CD8-positive, alpha-beta memory T cell (primary cell): ENCODE measurements at regions not wholly inside any gene's neighbourhood (a gene's known extent, or its start where the extent isn't known, plus 50 kb on each side); places are given as distances from the start of the nearest gene placed in this dataset.
"Not testable (repeated sequence)": the region's sequence is repeated elsewhere in the genome, so short reads cannot be mapped to it uniquely, and the experiment has no call there.

Source experiments
- CTCF ChIA-PET: fragments of 350-600 bp; sonication (Branson Sonifier 250); formaldehyde crosslinking; loops from one replicate; lab custom pipeline; 2021; ENCODE audit warnings: antibody characterized with exemption; lab: Charles Lee
- POLR2A ChIA-PET: fragments of 350-600 bp; sonication (Branson Sonifier 250); formaldehyde crosslinking; loops from one replicate; lab custom pipeline; 2021; ENCODE audit warnings: antibody characterized with exemption; lab: Charles Lee
- DNase-seq, 5 donors: peaks; one replicate each; pipeline versions ENCODE4 v3.0.0 to v3.0.0-alpha.2; 2020 to 2022; ENCODE audit warnings: mixed read lengths in 1 of 5
- H3K27ac ChIP-seq: one replicate; pipeline ENCODE4 v1.7.0; 2013; ENCODE audit warnings: low read depth, mild to moderate bottlenecking, low read length, moderate library complexity
- H3K27me3 ChIP-seq: 2 replicates; pipeline ENCODE4 v1.7.0; 2013; ENCODE audit warnings: low read length, mild to moderate bottlenecking; ENCODE audit not compliant: insufficient read depth, poor library complexity, severe bottlenecking
- H3K36me3 ChIP-seq: 2 replicates; pipeline ENCODE4 v1.7.0; 2013; ENCODE audit warnings: mild to moderate bottlenecking, low read length, moderate library complexity; ENCODE audit not compliant: insufficient read depth
- H3K4me1 ChIP-seq: 2 replicates; pipeline ENCODE4 v1.7.0; 2013; ENCODE audit warnings: mild to moderate bottlenecking, low read length, moderate library complexity; ENCODE audit not compliant: insufficient read depth
- H3K4me3 ChIP-seq: 2 replicates; pipeline ENCODE4 v1.7.0; 2013; ENCODE audit warnings: mild to moderate bottlenecking, low read length
- H3K9me3 ChIP-seq: 2 replicates; pipeline ENCODE4 v1.7.0; 2013; ENCODE audit warnings: mild to moderate bottlenecking, low read length
- H3K27ac Mint-ChIP-seq, 8 donors: one replicate each; pipeline ENCODE4 v1.8.0; 2020 to 2021; ENCODE audit warnings: mixed read lengths in 8 of 8, mild to moderate bottlenecking in 6 of 8, inconsistent platforms in 3 of 8, moderate library complexity in 3 of 8
- H3K27me3 Mint-ChIP-seq, 2 donors: one replicate each; pipeline ENCODE4 v1.8.0; 2020 to 2021; ENCODE audit warnings: mixed read lengths in 2 of 2, mild to moderate bottlenecking in 1 of 2, moderate library complexity in 1 of 2
- H3K36me3 Mint-ChIP-seq, 3 donors: one replicate each; pipeline ENCODE4 v1.8.0; 2020 to 2021; ENCODE audit warnings: mixed read lengths in 3 of 3, inconsistent platforms in 1 of 3, mild to moderate bottlenecking in 1 of 3
- H3K4me1 Mint-ChIP-seq, 3 donors: one replicate each; pipeline ENCODE4 v1.8.0; 2020 to 2021; ENCODE audit warnings: mixed read lengths in 3 of 3, inconsistent platforms in 1 of 3, mild to moderate bottlenecking in 1 of 3
- H3K4me3 Mint-ChIP-seq, 7 donors: one replicate each; pipeline ENCODE4 v1.8.0; 2020 to 2021; ENCODE audit warnings: mixed read lengths in 7 of 7, mild to moderate bottlenecking in 6 of 7, moderate library complexity in 4 of 7, inconsistent platforms in 2 of 7
- H3K9me3 Mint-ChIP-seq, 5 donors: one replicate each; pipeline ENCODE4 v1.8.0; 2020 to 2022; ENCODE audit warnings: mixed read lengths in 5 of 5, mild to moderate bottlenecking in 3 of 5, moderate library complexity in 2 of 5, inconsistent platforms in 1 of 5

- H3K9me3 Mint-ChIP-seq, result no peaks in the 10 kb centered on the region
- ChIA-PET POLR2A (no interaction called here), CTCF (no interaction called here)
- no peak overlapping the region for H3K4me3 ChIP-seq
- H3K27ac Mint-ChIP-seq, result no peak overlapping the region
- peaks cover 5 to 10% (median 9%) of the 10 kb centered on the region in 3 donors for H3K4me1 Mint-ChIP-seq
- peaks cover 0 to 3% of the 10 kb centered on the region in 2 donors for H3K27me3 Mint-ChIP-seq
- H3K36me3 Mint-ChIP-seq, result no peaks in the 10 kb centered on the region
- H3K27me3 ChIP-seq, result no peaks in the 10 kb centered on the region
- no peaks in the 10 kb centered on the region for H3K9me3 ChIP-seq
- no peak overlapping the region for H3K27ac ChIP-seq
- no peaks in the 10 kb centered on the region for H3K4me1 ChIP-seq
- DNase-seq, result no peak
- no peaks in the 10 kb centered on the region for H3K36me3 ChIP-seq
- H3K4me3 Mint-ChIP-seq, result no peak overlapping the region
Measured at GRCh38 chr20:51923633-51924032, 121.3 kb upstream of the SALL4 start.

- H3K36me3 ChIP-seq, H3K9me3 ChIP-seq, H3K27ac ChIP-seq, DNase-seq, CTCF ChIA-PET, H3K9me3 Mint-ChIP-seq, H3K4me1 ChIP-seq, H3K27me3 Mint-ChIP-seq, H3K4me1 Mint-ChIP-seq, H3K27me3 ChIP-seq, H3K4me3 Mint-ChIP-seq, H3K4me3 ChIP-seq, H3K36me3 Mint-ChIP-seq: not testable (repeated sequence)
- POLR2A ChIA-PET, result interaction anchor here (0.6 kb wide), 1 partner anchor 8 kb away, joined by 5 read pairs; no protein-coding TSS in a partner anchor
- peak overlapping the region in 1 of 8 donors; percentile 7 for H3K27ac Mint-ChIP-seq
Measured at GRCh38 chr20:51922812-51923211, 120.5 kb upstream of the SALL4 start.

- no peaks in the 10 kb centered on the region for H3K36me3 ChIP-seq
- no peak overlapping the region for H3K27ac ChIP-seq
- no peak for DNase-seq
- peaks cover 0 to 6% of the 10 kb centered on the region in 2 donors for H3K27me3 Mint-ChIP-seq
- CTCF ChIA-PET, result interaction anchor here (1.3 kb wide), 1 partner anchor 18 kb away, joined by 3 read pairs; no protein-coding TSS in a partner anchor
- no peaks in the 10 kb centered on the region for H3K9me3 ChIP-seq
- H3K4me3 Mint-ChIP-seq, result no peak overlapping the region
- no peaks in the 10 kb centered on the region for H3K9me3 Mint-ChIP-seq
- H3K4me1 Mint-ChIP-seq, result peaks cover 5 to 10% (median 9%) of the 10 kb centered on the region in 3 donors
- H3K36me3 Mint-ChIP-seq, result no peaks in the 10 kb centered on the region
- POLR2A ChIA-PET, result no interaction called here
- H3K4me3 ChIP-seq, result no peak overlapping the region
- no peaks in the 10 kb centered on the region for H3K4me1 ChIP-seq
- no peaks in the 10 kb centered on the region for H3K27me3 ChIP-seq
- no peak overlapping the region for H3K27ac Mint-ChIP-seq
Measured at GRCh38 chr20:51918561-51918960, 116.2 kb upstream of the SALL4 start.

- Mint-ChIP-seq H3K4me3 (no peak overlapping the region), H3K9me3 (no peaks in the 10 kb centered on the region), H3K27me3 (peaks cover 0 to 5% of the 10 kb centered on the region in 2 donors), H3K36me3 (no peaks in the 10 kb centered on the region), H3K4me1 (peaks cover 5 to 10% (median 9%) of the 10 kb centered on the region in 3 donors), H3K27ac (peak overlapping the region in 1 of 8 donors; percentile 8)
- no peaks in the 10 kb centered on the region for H3K9me3 ChIP-seq
- H3K4me1 ChIP-seq, result no peaks in the 10 kb centered on the region
- no peak overlapping the region for H3K27ac ChIP-seq
- no peak overlapping the region for H3K4me3 ChIP-seq
- ChIA-PET POLR2A (no interaction called here), CTCF (interaction anchor here (1.3 kb wide), 1 partner anchor 19 kb away, joined by 3 read pairs; no protein-coding TSS in a partner anchor)
- no peak for DNase-seq
- no peaks in the 10 kb centered on the region for H3K27me3 ChIP-seq
- H3K36me3 ChIP-seq, result no peaks in the 10 kb centered on the region
Measured at GRCh38 chr20:51917886-51918535, 115.7 kb upstream of the SALL4 start.

GRCh38 chr20:51916244-51916643 lies 113.9 kb upstream of the SALL4 start:
- Histone ChIP-seq H3K9me3 (no peaks in the 10 kb centered on the region), H3K27ac (no peak overlapping the region), H3K4me1 (no peaks in the 10 kb centered on the region), H3K36me3 (no peaks in the 10 kb centered on the region), H3K27me3 (no peaks in the 10 kb centered on the region), H3K4me3 (no peak overlapping the region)
- Mint-ChIP-seq H3K9me3 (peaks cover 0 to 2% (median 0%) of the 10 kb centered on the region in 5 donors), H3K4me3 (no peak overlapping the region), H3K4me1 (peaks cover 5 to 10% (median 8%) of the 10 kb centered on the region in 3 donors), H3K27me3 (peaks cover 2 to 16% of the 10 kb centered on the region in 2 donors), H3K27ac (no peak overlapping the region), H3K36me3 (no peaks in the 10 kb centered on the region)
- ChIA-PET POLR2A (no interaction called here), CTCF (no interaction called here)
- DNase-seq, result no peak

- no peak overlapping the region for H3K27ac Mint-ChIP-seq
- no peak for DNase-seq
- H3K36me3 ChIP-seq, result no peaks in the 10 kb centered on the region
- ChIA-PET CTCF (no interaction called here), POLR2A (interaction anchor here (0.6 kb wide), 1 partner anchor 8 kb away, joined by 5 read pairs; no protein-coding TSS in a partner anchor)
- no peaks in the 10 kb centered on the region for H3K4me1 ChIP-seq
- H3K9me3 Mint-ChIP-seq, result peaks cover 0 to 2% (median 0%) of the 10 kb centered on the region in 5 donors
- no peak overlapping the region for H3K27ac ChIP-seq
- H3K27me3 Mint-ChIP-seq, result peaks cover 2 to 16% of the 10 kb centered on the region in 2 donors
- H3K27me3 ChIP-seq, result no peaks in the 10 kb centered on the region
- H3K4me3 Mint-ChIP-seq, result no peak overlapping the region
- H3K4me1 Mint-ChIP-seq, result no peaks in the 10 kb centered on the region
- no peak overlapping the region for H3K4me3 ChIP-seq
- H3K36me3 Mint-ChIP-seq, result no peaks in the 10 kb centered on the region
- H3K9me3 ChIP-seq, result no peaks in the 10 kb centered on the region
Measured at GRCh38 chr20:51914758-51915157, 112.4 kb upstream of the SALL4 start.

GRCh38 chr20:51910321-51911050 lies 108.2 kb upstream of the SALL4 start:
- H3K27ac ChIP-seq, result no peak overlapping the region
- no peaks in the 10 kb centered on the region for H3K27me3 ChIP-seq
- no peak overlapping the region for H3K27ac Mint-ChIP-seq
- peaks cover 0 to 2% (median 0%) of the 10 kb centered on the region in 5 donors for H3K9me3 Mint-ChIP-seq
- ChIA-PET CTCF (no interaction called here), POLR2A (no interaction called here)
- no peaks in the 10 kb centered on the region for H3K4me1 ChIP-seq
- H3K36me3 Mint-ChIP-seq, result no peaks in the 10 kb centered on the region
- H3K27me3 Mint-ChIP-seq, result peaks cover 4 to 28% of the 10 kb centered on the region in 2 donors
- no peak overlapping the region for H3K4me3 Mint-ChIP-seq
- no peaks in the 10 kb centered on the region for H3K4me1 Mint-ChIP-seq
- H3K4me3 ChIP-seq, result no peak overlapping the region
- H3K9me3 ChIP-seq, result no peaks in the 10 kb centered on the region
- no peaks in the 10 kb centered on the region for H3K36me3 ChIP-seq
- no peak for DNase-seq

- no peaks in the 10 kb centered on the region for H3K36me3 Mint-ChIP-seq
- no peaks in the 10 kb centered on the region for H3K27me3 ChIP-seq
- no peaks in the 10 kb centered on the region for H3K4me1 ChIP-seq
- DNase-seq, result no peak
- H3K36me3 ChIP-seq, result no peaks in the 10 kb centered on the region
- no peak overlapping the region for H3K27ac ChIP-seq
- H3K27me3 Mint-ChIP-seq, result peaks cover 11 to 19% of the 10 kb centered on the region in 2 donors
- no peak overlapping the region for H3K27ac Mint-ChIP-seq
- no peak overlapping the region for H3K4me3 ChIP-seq
- POLR2A ChIA-PET, result no interaction called here
- CTCF ChIA-PET, result no interaction called here
- no peaks in the 10 kb centered on the region for H3K4me1 Mint-ChIP-seq
- no peak overlapping the region for H3K4me3 Mint-ChIP-seq
- no peaks in the 10 kb centered on the region for H3K9me3 ChIP-seq
- H3K9me3 Mint-ChIP-seq, result no peaks in the 10 kb centered on the region
Measured at GRCh38 chr20:51906679-51907078, 104.4 kb upstream of the SALL4 start.
